K562 (cell line): ENCODE measurements at regions not wholly inside any gene's neighbourhood (a gene's known extent, or its start where the extent isn't known, plus 50 kb on each side); places are given as distances from the start of the nearest gene placed in this dataset.
A peak's percentile ranks its signal among the peaks of the same experiment; 100 is the strongest.

Experiments
- ATAC-seq: fragments of 200-7000 bp; cut with Tn5 transposase; 3 replicates; pipeline ENCODE4 v1.9.1; 2020; ENCODE audit warnings: moderate library complexity
- BruUV-seq: library from RNA; stranded (reverse); fragments of 400-500 nt; replicated peaks from 2 replicates; lab custom pipeline; 2021; lab: Mats Ljungman, UMichigan
- CTCF ChIA-PET: fragments of 300-600 bp; formaldehyde crosslinking; extraction: SDS; loops from one replicate; lab custom pipeline; 2021; ENCODE audit warnings: low intra/inter-chr PET ratio; lab: Yijun Ruan, JAX
- POLR2A ChIA-PET: fragments of 300-600, 350-650 bp; sonication (Branson Sonifier 250); formaldehyde crosslinking; extraction: SDS; loops from one replicate; lab custom pipeline; 2021; ENCODE audit warnings: antibody characterized with exemption, inconsistent platforms; lab: Yijun Ruan, JAX
- DNase-seq, 4 experiments: peaks; one replicate each; pipeline versions ENCODE4 v3.0.0 to v3.0.0-alpha.2; 2011 to 2018; ENCODE audit warnings: low spot score in 3 of 4, mixed read lengths in 3 of 4; ENCODE audit errors: extremely low read depth in 1 of 4
- FAIRE-seq: peaks from 2 replicates; lab custom pipeline; 2011; peaks lifted over from hg19 to GRCh38; lab: Jason Lieb, UNC
- H2AFZ ChIP-seq: 2 replicates; pipeline ENCODE4 v1.6.0; 2011; ENCODE audit warnings: low read depth, low read length, control low read depth, inconsistent platforms
- H3K27ac ChIP-seq: fragments of 200-600 bp; 3 replicates; pipeline ENCODE4 v1.8.0; 2011; ENCODE audit warnings: low read depth, mild to moderate bottlenecking, control low read depth, inconsistent platforms, low read length, moderate library complexity, mixed read lengths; ENCODE audit errors: extremely low read depth
- H3K27me3 ChIP-seq, 2 experiments: fragments of 300-600 bp in 1 of 2; 2 replicates in 1 of 2; 3 replicates in 1 of 2; pipeline versions ENCODE4 v1.6.0 to v1.8.0; 2011; ENCODE audit warnings: inconsistent platforms in 2 of 2, low read length in 2 of 2, mild to moderate bottlenecking in 1 of 2, mixed read lengths in 1 of 2, moderate library complexity in 1 of 2; ENCODE audit not compliant: control insufficient read depth in 2 of 2, insufficient read depth in 2 of 2
- H3K36me3 ChIP-seq: fragments of 300-600 bp; 3 replicates; pipeline ENCODE4 v1.8.0; 2011; ENCODE audit warnings: mild to moderate bottlenecking, low read length, inconsistent platforms; ENCODE audit not compliant: control insufficient read depth, insufficient read depth
- H3K4me1 ChIP-seq, 2 experiments: fragments of 200-600 bp in 1 of 2; replicated peaks in 1 of 2; 2 replicates in 1 of 2; 3 replicates in 1 of 2; pipeline versions ENCODE4 v1.5.1 to v1.8.0; 2011; ENCODE audit warnings: inconsistent platforms in 2 of 2, low read length in 2 of 2, mild to moderate bottlenecking in 1 of 2, mixed read lengths in 1 of 2, moderate library complexity in 1 of 2; ENCODE audit not compliant: control insufficient read depth in 2 of 2, insufficient read depth in 2 of 2
- H3K4me2 ChIP-seq: 2 replicates; pipeline ENCODE4 v1.6.1; 2011; ENCODE audit warnings: low read length, control low read depth, inconsistent platforms, mixed read lengths; ENCODE audit not compliant: insufficient read depth
- H3K4me3 ChIP-seq: fragments of 200-600 bp; sonication (generic), shearing (Covaris generic); 2 replicates; pipeline ENCODE4 v1.5.1; 2016; ENCODE audit warnings: control low read depth, inconsistent platforms
- H3K79me2 ChIP-seq: fragments of 200-600 bp; 3 replicates; pipeline ENCODE4 v1.8.0; 2011; ENCODE audit warnings: low read length, inconsistent platforms; ENCODE audit not compliant: control insufficient read depth, insufficient read depth
- H3K9ac ChIP-seq, 2 experiments: 2 replicates each; pipeline versions ENCODE4 v1.6.0 to v1.6.1; 2011; ENCODE audit warnings: low read depth in 2 of 2, low read length in 2 of 2, control low read depth in 1 of 2, inconsistent platforms in 1 of 2, mild to moderate bottlenecking in 1 of 2, mixed read lengths in 1 of 2; ENCODE audit not compliant: insufficient read depth in 1 of 2
- H3K9me1 ChIP-seq: one replicate; pipeline ENCODE4 v1.6.0; 2011; ENCODE audit warnings: inconsistent platforms, mild to moderate bottlenecking, low read length, moderate library complexity; ENCODE audit not compliant: control insufficient read depth, insufficient read depth
- H3K9me3 ChIP-seq: replicated peaks from 2 replicates; pipeline ENCODE4 v1.5.1; 2011; ENCODE audit warnings: low read depth, low read length, inconsistent platforms; ENCODE audit not compliant: control insufficient read depth, insufficient read depth
- H4K20me1 ChIP-seq: replicated peaks from 2 replicates; pipeline ENCODE4 v1.6.1; 2011; ENCODE audit warnings: low read length, inconsistent platforms, mixed read lengths; ENCODE audit not compliant: control insufficient read depth, insufficient read depth
- ATF1 ChIP-seq, 2 experiments: fragments of 450-650 bp in 1 of 2; IDR thresholded peaks; 2 replicates each; pipeline ENCODE4 v1.6.1; 2016; ENCODE audit warnings: missing compliant biosample characterization in 1 of 2, missing genetic modification characterization in 1 of 2
- ATF3 ChIP-seq, 2 experiments: fragments of 450-650 bp in 1 of 2; sonication (generic) in 1 of 2; formaldehyde crosslinking in 1 of 2; IDR thresholded peaks in 1 of 2; conservative IDR thresholded peaks in 1 of 2; 2 replicates each; pipeline versions ENCODE4 v1.6.1 to v1.8.1; 2016 to 2023; ENCODE audit warnings: mild to moderate bottlenecking in 2 of 2, moderate library complexity in 2 of 2, inconsistent platforms in 1 of 2, missing genetic modification reagents in 1 of 2
- ATF7 ChIP-seq: fragments of 450-650 bp; IDR thresholded peaks from 2 replicates; pipeline ENCODE4 v1.7.1; 2014; ENCODE audit warnings: mild to moderate bottlenecking, moderate library complexity
- EHMT2 ChIP-seq: fragments of 450-650 bp; IDR thresholded peaks from 2 replicates; pipeline ENCODE4 v1.6.1; 2018; ENCODE audit warnings: antibody characterized with exemption
- JUN ChIP-seq, 2 experiments: sonication (generic) in 1 of 2; formaldehyde crosslinking in 1 of 2; IDR thresholded peaks; 2 replicates each; pipeline versions ENCODE4 v1.6.1 to v1.8.0; 2012 to 2022; ENCODE audit warnings: borderline replicate concordance in 2 of 2, mild to moderate bottlenecking in 2 of 2, improper control_type of control experiment in 1 of 2, low read depth in 1 of 2, low read length in 1 of 2, missing genetic modification reagents in 1 of 2
- JUNB ChIP-seq: fragments of 450-650 bp; formaldehyde crosslinking; conservative IDR thresholded peaks from 2 replicates; pipeline ENCODE4 v1.4.0; 2020; ENCODE audit warnings: mild to moderate bottlenecking
- JUND ChIP-seq, 2 experiments: IDR thresholded peaks; 2 replicates in 1 of 2; 3 replicates in 1 of 2; pipeline ENCODE4 v1.6.1; 2011; ENCODE audit warnings: borderline replicate concordance in 2 of 2, low read depth in 2 of 2, low read length in 2 of 2, improper control_type of control experiment in 1 of 2, missing biosample characterization in 1 of 2, missing genetic modification characterization in 1 of 2, missing genetic modification reagents in 1 of 2
- MBD2 ChIP-seq: sonication (generic); IDR thresholded peaks from 2 replicates; pipeline ENCODE4 v1.6.1; 2016; ENCODE audit warnings: low read depth, borderline replicate concordance
- SP1 ChIP-seq: sonication (generic); formaldehyde crosslinking; IDR thresholded peaks from 2 replicates; pipeline ENCODE4 v1.8.1; 2022; ENCODE audit warnings: mild to moderate bottlenecking, missing genetic modification reagents
- ZNF445 ChIP-seq: fragments of 250-450 bp; sonication (Bioruptor Pico); IDR thresholded peaks from 2 replicates; pipeline ENCODE4 v1.4.0; 2020; ENCODE audit warnings: low read depth, mild to moderate bottlenecking, moderate library complexity
- WGBS: fragments of 100-300 bp; shearing (Covaris generic); methylation state at CpG from one replicate; pipeline ENCODE4 v1.1.6; 2016; ENCODE audit warnings: low coverage, mixed read lengths; ENCODE audit not compliant: insufficient coverage; ENCODE audit errors: missing lambda C conversion rate; 5-methylcytosine and 5-hydroxymethylcytosine counted together
- in situ Hi-C: fragments of 300-500 bp; cut with MboI; formaldehyde crosslinking; loops from 4 replicates; pipeline ENCODE4 v1.15.0; 2018; ENCODE audit warnings: inconsistent platforms, mixed read lengths
- intact Hi-C: fragments of 100-400 bp; cut with micrococcal nuclease; formaldehyde crosslinking; loops from 2 replicates; pipeline ENCODE4 v1.14.2; 2022
- TF ChIP-seq, protein P1 (sequence below): fragments of 250-450 bp; sonication (Bioruptor Pico); IDR thresholded peaks from 2 replicates; pipeline ENCODE4 v1.8.0; 2021; ENCODE audit warnings: moderate library complexity, mild to moderate bottlenecking, inconsistent platforms
- TF ChIP-seq, protein P2 (sequence below): sonication (generic); formaldehyde crosslinking; IDR thresholded peaks from 2 replicates; pipeline ENCODE4 v1.8.1; 2022; ENCODE audit warnings: missing genetic modification reagents

DNA sequence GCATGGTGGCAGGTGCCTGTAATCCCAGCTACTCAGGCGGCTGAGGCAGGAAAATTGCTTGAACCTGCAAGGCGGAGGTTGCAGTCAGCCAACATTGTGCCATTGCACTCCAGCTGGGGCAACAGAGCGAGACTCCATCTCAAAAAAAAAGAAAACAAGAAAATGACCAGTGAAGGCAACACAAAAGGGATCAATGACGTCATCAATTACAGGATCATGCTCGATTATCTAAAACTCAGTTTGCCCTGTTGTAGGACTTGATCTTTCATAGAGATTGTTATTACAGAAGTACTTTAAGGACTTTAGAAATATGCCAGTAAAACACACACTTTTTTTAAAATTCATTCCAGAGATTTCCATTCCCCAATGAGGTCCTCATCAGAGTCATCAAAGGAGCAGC is 147.8 kb downstream of the ETS2 start:
- Histone ChIP-seq H3K4me1 (peaks cover 0 to 24% of the 10 kb centered on the region in 2 experiments; a peak in 4 of 5 replicates), H3K9me3 (no peaks in the 10 kb centered on the region), H3K9me1 (no peaks in the 10 kb centered on the region), H3K36me3 (no peaks in the 10 kb centered on the region), H3K4me2 (no peak overlapping the region), H3K9ac (no peak overlapping the region), H2AFZ (no peak overlapping the region), H3K79me2 (no peaks in the 10 kb centered on the region), H3K27ac (no peak overlapping the region), H3K4me3 (no peak overlapping the region), H4K20me1 (no peaks in the 10 kb centered on the region), H3K27me3 (peaks cover 0 to 14% of the 10 kb centered on the region in 2 experiments; a peak in 2 of 5 replicates)
- no TSS peak for BruUV-seq
- DNase-seq (no peak), ATAC-seq (no peak), FAIRE-seq (no peak)
- TF ChIP-seq SP1 (CRISPR knock-in tag) (no peak), EHMT2 (no peak), JUNB (CRISPR knock-in tag) (peak; percentile 87), ZNF445 (CRISPR knock-in tag) (no peak), ATF7 (peak; percentile 88), MBD2 (no peak), ATF3 (IDR thresholded peaks at IDR 0.05) (peak; percentile 94), ATF3 (CRISPR knock-in tag; conservative IDR thresholded peaks at IDR 0.05) (no peak), ATF1 (CRISPR knock-in tag; IDR thresholded peaks at IDR 0.05) (no peak), ATF1 (tag; IDR thresholded peaks at IDR 0.05) (peak; percentile 86), JUN (IDR thresholded peaks at IDR 0.05; ENCODE audit: borderline replicate concordance, low read depth, low read length) (0 out of 2 replicates have a peak, but pooled peaks have one; percentile 39), JUN (CRISPR knock-in tag; IDR thresholded peaks at IDR 0.05; ENCODE audit: borderline replicate concordance) (no peak), JUND (IDR thresholded peaks at IDR 0.05; ENCODE audit: borderline replicate concordance, low read depth, low read length) (peak; percentile 75), JUND (tag; IDR thresholded peaks at IDR 0.05; ENCODE audit: borderline replicate concordance, low read depth, low read length) (peak; percentile 78; the same call in 1 of the 3 replicates)
- TF ChIP-seq, protein P1, sequence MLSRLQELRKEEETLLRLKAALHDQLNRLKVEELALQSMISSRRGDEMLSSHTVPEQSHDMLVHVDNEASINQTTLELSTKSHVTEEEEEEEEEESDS, result no peak
- TF ChIP-seq, protein P2, sequence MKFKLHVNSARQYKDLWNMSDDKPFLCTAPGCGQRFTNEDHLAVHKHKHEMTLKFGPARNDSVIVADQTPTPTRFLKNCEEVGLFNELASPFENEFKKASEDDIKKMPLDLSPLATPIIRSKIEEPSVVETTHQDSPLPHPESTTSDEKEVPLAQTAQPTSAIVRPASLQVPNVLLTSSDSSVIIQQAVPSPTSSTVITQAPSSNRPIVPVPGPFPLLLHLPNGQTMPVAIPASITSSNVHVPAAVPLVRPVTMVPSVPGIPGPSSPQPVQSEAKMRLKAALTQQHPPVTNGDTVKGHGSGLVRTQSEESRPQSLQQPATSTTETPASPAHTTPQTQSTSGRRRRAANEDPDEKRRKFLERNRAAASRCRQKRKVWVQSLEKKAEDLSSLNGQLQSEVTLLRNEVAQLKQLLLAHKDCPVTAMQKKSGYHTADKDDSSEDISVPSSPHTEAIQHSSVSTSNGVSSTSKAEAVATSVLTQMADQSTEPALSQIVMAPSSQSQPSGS (CRISPR knock-in tag), result peak; percentile 76; the same call in 1 of the 2 replicates
- 2% methylated on average over 5 of the region's 5 CpGs for WGBS
- POLR2A ChIA-PET, result no interaction called here
- in situ Hi-C loops, result no loop called here
- CTCF ChIA-PET, result no interaction called here
- intact Hi-C loops, result no loop called here
